Heart left ventricle (tissue), 16 donors: ENCODE measurements at regions not wholly inside any gene's neighbourhood (a gene's known extent, or its start where the extent isn't known, plus 50 kb on each side); places are given as distances from the start of the nearest gene placed in this dataset.

ENCODE experiments used
- ATAC-seq, 4 donors: fragments of 200-7000 bp; cut with Tn5 transposase; one replicate each; pipeline ENCODE4 v1.9.1; 2020 to 2022; ENCODE audit warnings: moderate library complexity in 4 of 4, mild to moderate bottlenecking in 3 of 4, moderate number of reproducible peaks in 1 of 4
- DNase-seq, 5 donors: peaks; one replicate each; pipeline ENCODE4 v3.0.0-alpha.2; 2020
- H3K27ac ChIP-seq, 12 donors: fragments of 200-600 bp; sonication (generic) in 4 of 12; one replicate each; pipeline versions ENCODE4 v1.5.0 to v1.8.0; 2016 to 2022; ENCODE audit warnings: mild to moderate bottlenecking in 2 of 12
- H3K27me3 ChIP-seq, 9 donors: fragments of 200-600 bp; sonication (generic) in 2 of 9; one replicate each; pipeline versions ENCODE4 v1.5.1 to v1.8.0; 2016 to 2022; ENCODE audit warnings: mild to moderate bottlenecking in 3 of 9
- H3K36me3 ChIP-seq, 9 donors: fragments of 200-600 bp; sonication (generic) in 2 of 9; one replicate each; pipeline versions ENCODE4 v1.5.0 to v1.8.0; 2018 to 2022; ENCODE audit warnings: mild to moderate bottlenecking in 2 of 9
- H3K4me1 ChIP-seq, 12 donors: fragments of 200-600 bp; sonication (generic) in 4 of 12; one replicate each; pipeline versions ENCODE4 v1.5.0 to v1.8.0; 2016 to 2022; ENCODE audit warnings: mild to moderate bottlenecking in 3 of 12
- H3K4me3 ChIP-seq, 12 donors: fragments of 200-600 bp; sonication (generic) in 4 of 12; one replicate each; pipeline versions ENCODE4 v1.5.0 to v1.8.0; 2017 to 2022; ENCODE audit warnings: mild to moderate bottlenecking in 9 of 12, moderate library complexity in 4 of 12
- H3K9me3 ChIP-seq, 12 donors: fragments of 200-600 bp; sonication (generic) in 4 of 12; one replicate each; pipeline versions ENCODE4 v1.5.0 to v1.8.0; 2016 to 2022; ENCODE audit warnings: mild to moderate bottlenecking in 1 of 12
- CTCF ChIP-seq, 12 donors: fragments of 200-600 bp; sonication (generic) in 4 of 12; IDR thresholded peaks; one replicate each; pipeline versions ENCODE4 v1.5.0 to v1.8.0; 2018 to 2022; ENCODE audit warnings: antibody characterized with exemption in 12 of 12, mild to moderate bottlenecking in 5 of 12
- POLR2A ChIP-seq, 2 donors: fragments of 450-650 bp; IDR thresholded peaks; one replicate each; pipeline ENCODE4 v1.6.1; 2017; ENCODE audit warnings: antibody characterized with exemption in 2 of 2, mild to moderate bottlenecking in 2 of 2, moderate library complexity in 2 of 2
- WGBS, 4 donors: extraction: QIAGEN DNeasy Blood & Tissue Kit in 2 of 4; methylation state at CpG; one replicate each; pipeline versions ENCODE4 v1.1.5 to v1.1.7; 2013 to 2018; 5-methylcytosine and 5-hydroxymethylcytosine counted together
- intact Hi-C, 10 donors: fragments of 100-400 bp; cut with DNase I; formaldehyde crosslinking; loops; one replicate each; pipeline versions ENCODE4 v1.11.1 to v1.14.2; 2022
- donor health status: ischemic (EF 13 %, LVEDD 7.1; RV severe dilation, severe dysfunction).
- donor health status: healthy with polysubstance abuse.
- donor health status: DM: no; HTN: yes; CAD: no.
- donor health status: DM: no; HTN: no; CAD: no.
- donor health status: ischemic (EF 25% LVEDD 6.9; RV normal size, moderate dysfunction).
- donor health status: ischemic (EF 25% LVEDD 5.7; RV mildly dilated, moderate dysfunction).
- donor health status: healthy.
- donor health status: DM: yes; HTN: yes; CAD: no.
- donor health status: ischemic (EF 35%, LVEDD 5.7; RV mildly dilated, moderate dysfunction).
- donor health status: nonischemic (EF 11% LVEDD 7.7; RV severe dilation, severe dysfunction).
- donor health status: DM: yes; HTN: yes; CAD: no.
- donor health status: PGD.
- donor health status: ischemic (EF 29% LVEDD 5.4; RV normal size, mild dysfunction).
- donor health status: nonischemic (EF 23%, LVEDD 6.1; RV moderate dilation, normal function).

- ATAC-seq, result no peak
- Histone ChIP-seq H3K27me3 (no peaks in the 10 kb centered on the region), H3K9me3 (peaks cover 0 to 13% (median 0%) of the 10 kb centered on the region in 12 donors), H3K4me1 (no peaks in the 10 kb centered on the region), H3K4me3 (no peak overlapping the region), H3K36me3 (no peaks in the 10 kb centered on the region), H3K27ac (no peak overlapping the region)
- 84 to 88% (median 86%) methylated on average over 9 of the region's 9 CpGs for WGBS, 4 donors
- no peak for DNase-seq
- intact Hi-C loops, result no loop called here
- TF ChIP-seq CTCF (IDR thresholded peaks at IDR 0.05), result no peak
- no peak for TF ChIP-seq POLR2A (IDR thresholded peaks at IDR 0.05)
Measured at GRCh38 chr3:2001306-2002108, 97.2 kb upstream of the CNTN4 start.

- H3K4me3 ChIP-seq, result no peak overlapping the region
- no peak for TF ChIP-seq POLR2A (IDR thresholded peaks at IDR 0.05)
- TF ChIP-seq CTCF (IDR thresholded peaks at IDR 0.05), result no peak
- H3K27ac ChIP-seq, result no peak overlapping the region
- no peak for ATAC-seq
- no peak for DNase-seq
- H3K9me3 ChIP-seq, result no peaks in the 10 kb centered on the region
- 61 to 75% (median 67%) methylated on average over 3 of the region's 3 CpGs for WGBS, 4 donors
- intact Hi-C loops, result no loop called here
- H3K4me1 ChIP-seq, result no peaks in the 10 kb centered on the region
- H3K27me3 ChIP-seq, result no peaks in the 10 kb centered on the region
- no peaks in the 10 kb centered on the region for H3K36me3 ChIP-seq
Measured at GRCh38 chr3:2023959-2024358, 74.7 kb upstream of the CNTN4 start.

GRCh38 chr3:2024713-2025112, 74.0 kb upstream of the CNTN4 start:
- WGBS, 4 donors, result 58 to 66% (median 65%) methylated on average over 4 of the region's 4 CpGs
- H3K36me3 ChIP-seq, result no peaks in the 10 kb centered on the region
- TF ChIP-seq POLR2A (IDR thresholded peaks at IDR 0.05), result no peak
- TF ChIP-seq CTCF (IDR thresholded peaks at IDR 0.05), result no peak
- H3K27me3 ChIP-seq, result no peaks in the 10 kb centered on the region
- H3K9me3 ChIP-seq, result no peaks in the 10 kb centered on the region
- no peak overlapping the region for H3K4me3 ChIP-seq
- no peak overlapping the region for H3K27ac ChIP-seq
- ATAC-seq (no peak), DNase-seq (no peak)
- intact Hi-C loops, result no loop called here
- H3K4me1 ChIP-seq, result no peaks in the 10 kb centered on the region

- WGBS, 4 donors, result 84 to 97% (median 91%) methylated on average over 3 of the region's 3 CpGs
- DNase-seq (no peak), ATAC-seq (no peak)
- Histone ChIP-seq H3K27ac (no peak overlapping the region), H3K36me3 (no peaks in the 10 kb centered on the region), H3K4me1 (no peaks in the 10 kb centered on the region), H3K4me3 (no peak overlapping the region), H3K9me3 (no peaks in the 10 kb centered on the region), H3K27me3 (no peaks in the 10 kb centered on the region)
- intact Hi-C loops, result no loop called here
- TF ChIP-seq CTCF (IDR thresholded peaks at IDR 0.05), result no peak
- no peak for TF ChIP-seq POLR2A (IDR thresholded peaks at IDR 0.05)
Measured at GRCh38 chr3:2029559-2029958, 69.1 kb upstream of the CNTN4 start.
